GM12878 (cell line): ENCODE measurements at regions not wholly inside any gene's neighbourhood (a gene's known extent, or its start where the extent isn't known, plus 50 kb on each side); places are given as distances from the start of the nearest gene placed in this dataset.

ENCODE experiments used
- ATAC-seq: fragments of 200-7000 bp; cut with Tn5 transposase; 3 replicates; pipeline ENCODE4 v1.9.1; 2020; ENCODE audit warnings: mild to moderate bottlenecking, moderate library complexity
- BruUV-seq: library from RNA; stranded (reverse); fragments of 400-500 nt; replicated peaks from 2 replicates; lab custom pipeline; 2021; lab: Mats Ljungman, UMichigan
- CTCF ChIA-PET: fragments of 300-600 bp; sonication (Branson Sonifier 250); formaldehyde crosslinking; extraction: SDS; loops from one replicate; lab custom pipeline; 2021; ENCODE audit warnings: inconsistent platforms; lab: Yijun Ruan, JAX
- POLR2A ChIA-PET: fragments of 350-600 bp; formaldehyde crosslinking; extraction: SDS; loops from one replicate; lab custom pipeline; 2021; ENCODE audit warnings: inconsistent platforms; lab: Charles Lee
- RAD21 ChIA-PET: fragments of 300-600 bp; sonication (Branson Sonifier 250); formaldehyde crosslinking; loops from one replicate; lab custom pipeline; 2023; ENCODE audit warnings: antibody characterized with exemption; ENCODE audit not compliant: unreplicated experiment; lab: Charles Lee
- SMC1A ChIA-PET: fragments of 300-600 bp; sonication (Branson Sonifier 250); formaldehyde crosslinking; loops from one replicate; lab custom pipeline; 2023; ENCODE audit not compliant: unreplicated experiment, uncharacterized antibody; lab: Charles Lee
- DNase-seq: peaks from one replicate; pipeline ENCODE4 v3.0.0-alpha.2; 2011; ENCODE audit warnings: low read depth, low spot score
- FAIRE-seq: peaks from 3 replicates; lab custom pipeline; 2011; peaks lifted over from hg19 to GRCh38; lab: Jason Lieb, UNC
- H2AFZ ChIP-seq: 2 replicates; pipeline ENCODE4 v1.6.0; 2011; ENCODE audit warnings: low read depth, low read length, control low read depth; ENCODE audit not compliant: control insufficient read depth
- H3K27ac ChIP-seq: 2 replicates; pipeline ENCODE4 v1.5.1; 2011; ENCODE audit warnings: control low read depth; ENCODE audit not compliant: control insufficient read depth, insufficient read depth
- H3K27me3 ChIP-seq, 2 experiments: replicated peaks in 1 of 2; 2 replicates each; pipeline versions ENCODE4 v1.6.0 to v1.6.1; 2011; ENCODE audit warnings: low read length in 1 of 2; ENCODE audit not compliant: control insufficient read depth in 2 of 2, insufficient read depth in 2 of 2
- H3K36me3 ChIP-seq, 2 experiments: 2 replicates each; pipeline ENCODE4 v1.5.1; 2011; ENCODE audit warnings: low read length in 1 of 2; ENCODE audit not compliant: control insufficient read depth in 2 of 2, insufficient read depth in 2 of 2
- H3K4me1 ChIP-seq: 2 replicates; pipeline ENCODE4 v1.6.1; 2011; ENCODE audit warnings: mild to moderate bottlenecking, low read length, moderate library complexity, mixed read lengths; ENCODE audit not compliant: control insufficient read depth, insufficient read depth
- H3K4me2 ChIP-seq: 2 replicates; pipeline ENCODE4 v1.6.0; 2011; ENCODE audit warnings: control low read depth; ENCODE audit not compliant: control insufficient read depth, insufficient read depth
- H3K4me3 ChIP-seq: fragments of 200-600 bp; sonication (generic); 2 replicates; pipeline ENCODE4 v1.5.1; 2016
- H3K79me2 ChIP-seq: 2 replicates; pipeline ENCODE4 v1.6.0; 2011; ENCODE audit warnings: low read length; ENCODE audit not compliant: control insufficient read depth, insufficient read depth
- H3K9ac ChIP-seq: 2 replicates; pipeline ENCODE4 v1.8.0; 2011; ENCODE audit warnings: low read length, control low read depth, mixed read lengths; ENCODE audit not compliant: control insufficient read depth, insufficient read depth
- H3K9me3 ChIP-seq: replicated peaks from 3 replicates; pipeline ENCODE4 v1.5.1; 2011; ENCODE audit warnings: mild to moderate bottlenecking, low read length; ENCODE audit not compliant: control insufficient read depth, insufficient read depth
- H4K20me1 ChIP-seq: 2 replicates; pipeline ENCODE4 v1.6.0; 2011; ENCODE audit not compliant: control insufficient read depth, insufficient read depth
- CBX5 ChIP-seq: sonication (generic); IDR thresholded peaks from 2 replicates; pipeline ENCODE4 v1.6.1; 2016; ENCODE audit warnings: low read depth, moderate library complexity, mild to moderate bottlenecking, inconsistent platforms
- CHD4 ChIP-seq: fragments of 200-600 bp; sonication (generic); IDR thresholded peaks from 2 replicates; pipeline ENCODE4 v1.6.1; 2016; ENCODE audit warnings: mild to moderate bottlenecking
- HCFC1 ChIP-seq: fragments of 150-350 bp; IDR thresholded peaks from 2 replicates; pipeline ENCODE4 v1.6.1; 2014; ENCODE audit warnings: low read length
- HDAC6 ChIP-seq: fragments of 200-600 bp; sonication (generic); IDR thresholded peaks from one replicate; pipeline ENCODE4 v1.8.0; 2017; ENCODE audit warnings: antibody characterized with exemption; ENCODE audit not compliant: unreplicated experiment
- SIN3A ChIP-seq: IDR thresholded peaks from 2 replicates; pipeline ENCODE4 v1.6.1; 2012; ENCODE audit warnings: low read depth, low read length, improper control_type of control experiment
- SUPT20H ChIP-seq: IDR thresholded peaks from 2 replicates; pipeline ENCODE4 v1.6.1; 2011; ENCODE audit warnings: low read depth, mild to moderate bottlenecking, low read length, moderate library complexity, borderline replicate concordance; ENCODE audit not compliant: control insufficient read depth
- TAF1 ChIP-seq: IDR thresholded peaks from 2 replicates; pipeline ENCODE4 v1.6.1; 2011; ENCODE audit warnings: mild to moderate bottlenecking, low read depth, low read length, borderline replicate concordance
- YBX1 ChIP-seq: fragments of 450-650 bp; IDR thresholded peaks from 2 replicates; pipeline ENCODE4 v1.6.1; 2016; ENCODE audit warnings: antibody characterized with exemption
- WGBS: methylation state at CpG from one replicate; pipeline ENCODE4 v1.1.6; 2016; ENCODE audit warnings: low lambda C conversion rate; ENCODE audit not compliant: insufficient replicate concordance, insufficient coverage; ENCODE audit errors: missing lambda C conversion rate; 5-methylcytosine and 5-hydroxymethylcytosine counted together
- in situ Hi-C: fragments of 300-500 bp; cut with MboI; formaldehyde crosslinking; loops from 9 replicates; pipeline ENCODE4 v1.14.3; 2018; ENCODE audit warnings: mixed read lengths
- intact Hi-C: fragments of 100-400 bp; cut with micrococcal nuclease; formaldehyde crosslinking; loops from one replicate; pipeline ENCODE4 v1.14.2; 2022; ENCODE audit not compliant: unreplicated experiment
- TF ChIP-seq, protein P1 (sequence below): IDR thresholded peaks from 2 replicates; pipeline ENCODE4 v1.6.1; 2011; ENCODE audit warnings: borderline replicate concordance, low read depth, mild to moderate bottlenecking, moderate library complexity, low read length; ENCODE audit not compliant: insufficient read depth, poor library complexity, severe bottlenecking
- TF ChIP-seq, protein P2 (sequence below), 3 experiments: IDR thresholded peaks in 2 of 3; conservative IDR thresholded peaks in 1 of 3; 2 replicates each; pipeline ENCODE4 v1.5.1; 2011; ENCODE audit warnings: low read depth in 3 of 3, low read length in 3 of 3, mild to moderate bottlenecking in 3 of 3, control low read depth in 2 of 3, moderate library complexity in 2 of 3, inconsistent platforms in 1 of 3, mixed read lengths in 1 of 3; ENCODE audit not compliant: control insufficient read depth in 2 of 3, insufficient read depth in 1 of 3; ENCODE audit errors: extremely low read depth in 1 of 3
- TF ChIP-seq, protein P3 (sequence below): IDR thresholded peaks from 2 replicates; pipeline ENCODE4 v1.6.1; 2011; ENCODE audit warnings: mild to moderate bottlenecking, low read depth, low read length, moderate library complexity; ENCODE audit not compliant: insufficient replicate concordance

DNA sequence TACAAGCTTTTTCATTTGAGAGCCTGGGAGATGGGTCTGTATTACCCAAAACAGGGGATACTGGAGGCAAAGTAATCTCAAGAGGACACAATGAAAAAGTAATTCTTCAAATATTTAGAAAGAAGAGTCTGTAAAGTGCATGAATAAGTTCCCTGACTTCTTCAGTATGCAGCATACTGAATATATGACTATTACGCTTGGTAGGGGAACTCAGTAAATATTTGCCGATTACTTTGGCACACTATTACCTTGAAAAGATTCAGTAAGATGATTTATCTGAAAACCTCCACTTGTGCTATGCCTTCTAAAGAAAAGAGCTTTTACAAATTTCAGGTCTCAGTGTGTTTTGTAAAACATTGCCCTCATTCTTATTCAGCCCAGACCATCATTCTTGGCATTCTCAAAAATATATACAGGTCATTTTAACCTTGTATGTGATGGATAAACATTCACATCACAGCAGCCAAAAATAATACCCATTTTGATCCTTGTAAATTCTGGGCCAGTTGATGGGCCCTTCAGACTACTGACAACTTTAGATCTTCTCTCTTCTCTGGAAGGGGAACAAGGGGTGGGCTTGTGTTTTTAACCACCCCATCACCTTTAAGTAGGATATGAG lies 125.9 kb downstream of the EDN1 start (continued):
- TF ChIP-seq, protein P1, sequence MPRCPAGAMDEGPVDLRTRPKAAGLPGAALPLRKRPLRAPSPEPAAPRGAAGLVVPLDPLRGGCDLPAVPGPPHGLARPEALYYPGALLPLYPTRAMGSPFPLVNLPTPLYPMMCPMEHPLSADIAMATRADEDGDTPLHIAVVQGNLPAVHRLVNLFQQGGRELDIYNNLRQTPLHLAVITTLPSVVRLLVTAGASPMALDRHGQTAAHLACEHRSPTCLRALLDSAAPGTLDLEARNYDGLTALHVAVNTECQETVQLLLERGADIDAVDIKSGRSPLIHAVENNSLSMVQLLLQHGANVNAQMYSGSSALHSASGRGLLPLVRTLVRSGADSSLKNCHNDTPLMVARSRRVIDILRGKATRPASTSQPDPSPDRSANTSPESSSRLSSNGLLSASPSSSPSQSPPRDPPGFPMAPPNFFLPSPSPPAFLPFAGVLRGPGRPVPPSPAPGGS = no peak

DNA sequence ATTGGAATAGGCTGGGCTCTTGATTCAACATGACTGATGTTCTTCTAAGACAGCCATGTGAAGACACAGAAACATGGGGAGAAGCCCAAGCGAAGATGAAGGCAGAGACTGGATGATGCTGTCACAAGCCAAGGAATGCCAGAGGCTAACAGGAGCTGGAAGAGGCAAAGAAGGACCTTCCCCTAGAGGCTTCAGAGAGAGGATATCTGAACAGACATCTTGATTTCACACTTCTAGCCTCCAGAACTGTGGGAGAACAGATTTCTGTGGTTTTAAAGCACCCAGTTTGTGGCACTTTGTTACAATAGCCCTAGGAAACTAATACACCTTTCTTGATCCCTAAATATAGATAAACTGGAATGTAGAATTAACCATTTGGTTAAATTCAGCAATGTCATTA lies 127.0 kb downstream of the EDN1 start:
- no peak for TF ChIP-seq HCFC1
- Histone ChIP-seq H2AFZ (no peak overlapping the region), H3K4me3 (no peak overlapping the region), H3K27ac (no peak overlapping the region), H3K9me3 (no peaks in the 10 kb centered on the region; the same call in 2 of the 3 replicates), H3K27me3 (no peaks in the 10 kb centered on the region), H3K9ac (no peak overlapping the region), H4K20me1 (no peaks in the 10 kb centered on the region), H3K4me2 (no peak overlapping the region), H3K79me2 (no peaks in the 10 kb centered on the region), H3K4me1 (no peaks in the 10 kb centered on the region), H3K36me3 (no peaks in the 10 kb centered on the region)
- intact Hi-C loops (no loop called here), in situ Hi-C loops (no loop called here)
- no peak for FAIRE-seq
- WGBS = 0% methylated on average over 1 of the region's 1 CpG
- ChIA-PET CTCF (no interaction called here), RAD21 (no interaction called here), SMC1A (no interaction called here), POLR2A (no interaction called here)
- ATAC-seq = no peak
- no peak for DNase-seq
- no TSS peak for BruUV-seq

DNA sequence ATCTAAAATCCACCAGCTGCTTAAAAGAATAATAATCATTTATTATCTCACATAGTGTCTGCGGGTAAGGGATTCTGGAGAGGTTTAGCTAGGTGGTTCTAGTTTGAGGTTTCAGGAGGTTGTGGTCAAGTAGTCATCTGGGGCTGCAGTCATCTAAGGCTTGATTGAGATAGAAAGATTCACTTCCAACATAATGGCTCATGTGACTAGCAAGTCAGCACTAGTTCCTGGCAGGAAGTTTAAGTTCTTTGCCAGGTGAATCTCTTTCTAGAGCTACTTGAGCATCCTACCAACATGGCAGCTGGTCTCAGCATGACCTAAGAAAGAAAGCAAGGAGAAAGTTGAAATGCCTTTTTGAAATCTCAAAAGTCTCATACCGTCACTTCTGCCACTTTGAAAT lies 128.8 kb downstream of the EDN1 start:
- WGBS = 66% methylated on average over 2 of the region's 2 CpGs
- in situ Hi-C loops = no loop called here
- no peak overlapping the region for H2AFZ ChIP-seq
- no peaks in the 10 kb centered on the region for H3K4me1 ChIP-seq
- H3K9ac ChIP-seq = no peak overlapping the region
- ChIA-PET CTCF (no interaction called here), SMC1A (interaction anchor here (0.6 to 1.0 kb wide), 2 partner anchors 20 to 23 kb away, joined by 3 read pairs; no protein-coding TSS in a partner anchor), POLR2A (interaction anchor here (0.6 kb wide), 1 partner anchor 121 kb away, joined by 3 read pairs; no protein-coding TSS in a partner anchor), RAD21 (no interaction called here)
- no TSS peak for BruUV-seq
- H3K79me2 ChIP-seq = no peaks in the 10 kb centered on the region
- DNase-seq (no peak), FAIRE-seq (no peak), ATAC-seq (no peak)
- H3K4me3 ChIP-seq = no peak overlapping the region
- no peak overlapping the region for H3K27ac ChIP-seq
- H3K9me3 ChIP-seq = no peaks in the 10 kb centered on the region; the same call in 2 of the 3 replicates
- H3K27me3 ChIP-seq = no peaks in the 10 kb centered on the region
- no peaks in the 10 kb centered on the region for H4K20me1 ChIP-seq
- no peak overlapping the region for H3K4me2 ChIP-seq
- intact Hi-C loops = no loop called here
- H3K36me3 ChIP-seq = no peaks in the 10 kb centered on the region
- TF ChIP-seq SUPT20H (no peak), TAF1 (no peak), YBX1 (no peak), HDAC6 (no peak), SIN3A (no peak), CHD4 (no peak), CBX5 (no peak)
- TF ChIP-seq, protein P2, sequence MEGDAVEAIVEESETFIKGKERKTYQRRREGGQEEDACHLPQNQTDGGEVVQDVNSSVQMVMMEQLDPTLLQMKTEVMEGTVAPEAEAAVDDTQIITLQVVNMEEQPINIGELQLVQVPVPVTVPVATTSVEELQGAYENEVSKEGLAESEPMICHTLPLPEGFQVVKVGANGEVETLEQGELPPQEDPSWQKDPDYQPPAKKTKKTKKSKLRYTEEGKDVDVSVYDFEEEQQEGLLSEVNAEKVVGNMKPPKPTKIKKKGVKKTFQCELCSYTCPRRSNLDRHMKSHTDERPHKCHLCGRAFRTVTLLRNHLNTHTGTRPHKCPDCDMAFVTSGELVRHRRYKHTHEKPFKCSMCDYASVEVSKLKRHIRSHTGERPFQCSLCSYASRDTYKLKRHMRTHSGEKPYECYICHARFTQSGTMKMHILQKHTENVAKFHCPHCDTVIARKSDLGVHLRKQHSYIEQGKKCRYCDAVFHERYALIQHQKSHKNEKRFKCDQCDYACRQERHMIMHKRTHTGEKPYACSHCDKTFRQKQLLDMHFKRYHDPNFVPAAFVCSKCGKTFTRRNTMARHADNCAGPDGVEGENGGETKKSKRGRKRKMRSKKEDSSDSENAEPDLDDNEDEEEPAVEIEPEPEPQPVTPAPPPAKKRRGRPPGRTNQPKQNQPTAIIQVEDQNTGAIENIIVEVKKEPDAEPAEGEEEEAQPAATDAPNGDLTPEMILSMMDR (IDR thresholded peaks at IDR 0.05 in 2 of 3, conservative IDR thresholded peaks at IDR 0.05 in 1 of 3; ENCODE audit: control insufficient read depth in 2 of 3, extremely low read depth in 1 of 3, insufficient read depth in 1 of 3, low read depth in 3 of 3, low read length in 3 of 3) = no peak
- TF ChIP-seq, protein P3, sequence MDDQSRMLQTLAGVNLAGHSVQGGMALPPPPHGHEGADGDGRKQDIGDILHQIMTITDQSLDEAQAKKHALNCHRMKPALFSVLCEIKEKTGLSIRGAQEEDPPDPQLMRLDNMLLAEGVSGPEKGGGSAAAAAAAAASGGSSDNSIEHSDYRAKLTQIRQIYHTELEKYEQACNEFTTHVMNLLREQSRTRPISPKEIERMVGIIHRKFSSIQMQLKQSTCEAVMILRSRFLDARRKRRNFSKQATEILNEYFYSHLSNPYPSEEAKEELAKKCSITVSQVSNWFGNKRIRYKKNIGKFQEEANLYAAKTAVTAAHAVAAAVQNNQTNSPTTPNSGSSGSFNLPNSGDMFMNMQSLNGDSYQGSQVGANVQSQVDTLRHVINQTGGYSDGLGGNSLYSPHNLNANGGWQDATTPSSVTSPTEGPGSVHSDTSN = no peak
